ENCODE measurements at regions not wholly inside any gene's neighbourhood (a gene's known extent, or its start where the extent isn't known, plus 50 kb on each side); places are given as distances from the start of the nearest gene placed in this dataset.

DNA sequence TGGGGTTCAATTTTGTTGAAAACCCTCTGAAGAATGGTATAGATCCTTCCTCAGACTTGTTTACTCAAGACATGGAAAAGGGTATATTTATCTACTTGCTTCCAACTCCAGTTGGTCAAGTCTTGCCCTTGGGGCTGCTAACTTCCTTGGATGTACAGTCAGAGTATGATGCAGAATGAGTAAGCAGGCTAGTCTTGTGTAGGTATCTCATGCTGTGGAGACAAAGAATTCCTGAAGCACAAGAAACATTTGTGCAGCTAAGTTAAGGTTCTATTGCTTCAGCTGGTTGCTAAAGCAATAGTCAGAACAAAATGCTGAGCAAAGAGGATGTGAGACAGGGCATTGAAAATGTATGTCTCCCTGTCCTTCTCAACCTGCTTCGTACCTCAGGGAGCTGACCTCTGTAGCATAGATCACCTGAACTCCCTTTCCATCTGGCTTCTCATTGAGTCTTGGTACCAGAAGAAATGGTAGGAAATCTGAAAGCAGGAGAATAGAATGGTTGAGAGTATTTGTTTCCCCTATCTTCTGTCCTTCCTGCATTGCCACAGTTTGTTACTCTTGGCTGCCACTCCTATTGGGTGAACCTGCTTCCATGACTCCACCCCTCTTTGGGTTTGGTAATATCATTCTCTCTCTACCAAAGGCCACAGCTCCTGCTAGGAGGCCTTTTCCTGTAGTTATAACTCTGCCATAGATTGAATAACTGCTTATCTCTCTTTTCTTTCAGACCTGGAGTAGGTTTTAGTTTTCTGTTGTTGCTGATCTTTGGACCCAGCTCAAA, 346.0 kb downstream of the PHF14 start:
- TF ChIP-seq, protein P1, sequence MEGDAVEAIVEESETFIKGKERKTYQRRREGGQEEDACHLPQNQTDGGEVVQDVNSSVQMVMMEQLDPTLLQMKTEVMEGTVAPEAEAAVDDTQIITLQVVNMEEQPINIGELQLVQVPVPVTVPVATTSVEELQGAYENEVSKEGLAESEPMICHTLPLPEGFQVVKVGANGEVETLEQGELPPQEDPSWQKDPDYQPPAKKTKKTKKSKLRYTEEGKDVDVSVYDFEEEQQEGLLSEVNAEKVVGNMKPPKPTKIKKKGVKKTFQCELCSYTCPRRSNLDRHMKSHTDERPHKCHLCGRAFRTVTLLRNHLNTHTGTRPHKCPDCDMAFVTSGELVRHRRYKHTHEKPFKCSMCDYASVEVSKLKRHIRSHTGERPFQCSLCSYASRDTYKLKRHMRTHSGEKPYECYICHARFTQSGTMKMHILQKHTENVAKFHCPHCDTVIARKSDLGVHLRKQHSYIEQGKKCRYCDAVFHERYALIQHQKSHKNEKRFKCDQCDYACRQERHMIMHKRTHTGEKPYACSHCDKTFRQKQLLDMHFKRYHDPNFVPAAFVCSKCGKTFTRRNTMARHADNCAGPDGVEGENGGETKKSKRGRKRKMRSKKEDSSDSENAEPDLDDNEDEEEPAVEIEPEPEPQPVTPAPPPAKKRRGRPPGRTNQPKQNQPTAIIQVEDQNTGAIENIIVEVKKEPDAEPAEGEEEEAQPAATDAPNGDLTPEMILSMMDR (conservative IDR thresholded peaks at IDR 0.05; ENCODE audit: low read depth, low read length) = no peak
- no peak for DNase-seq (ENCODE audit: low read depth)

More for the DNA sequence above, 346.0 kb downstream of the PHF14 start:
- no peak overlapping the region for H3K4me3 ChIP-seq (ENCODE audit: low read depth, low read length)
